ENCODE measurements at regions not wholly inside any gene's neighbourhood (a gene's known extent, or its start where the extent isn't known, plus 50 kb on each side); places are given as distances from the start of the nearest gene placed in this dataset.

- no peak for TF ChIP-seq CTCF (IDR thresholded peaks at IDR 0.05; ENCODE audit: control insufficient read depth, extremely low read depth, insufficient read depth)
Measured at GRCh38 chr16:9264067-9264466, 172.6 kb downstream of the HAPSTR1 start.

DNA sequence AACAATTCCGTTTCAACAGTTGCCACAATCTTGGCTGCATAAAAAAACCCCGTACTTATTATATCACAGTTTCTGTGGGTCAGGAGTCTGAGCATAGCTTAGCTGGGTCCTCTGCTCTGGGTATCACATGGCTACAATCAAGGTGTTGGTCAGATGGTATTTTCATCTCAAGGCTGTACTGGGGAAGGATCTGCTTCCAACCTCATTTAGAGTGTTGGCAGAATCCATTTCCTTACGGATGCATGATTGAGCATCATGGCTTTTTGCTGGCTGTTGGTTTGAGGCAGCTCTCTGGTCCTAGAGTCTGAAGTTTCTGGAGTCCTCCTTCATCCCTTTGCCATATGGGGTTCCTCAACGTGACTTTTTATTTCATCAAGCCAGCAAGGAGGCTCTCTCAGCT, 177.0 kb downstream of the HAPSTR1 start:
- no peak for DNase-seq (ENCODE audit: low read depth)
- TF ChIP-seq CTCF (IDR thresholded peaks at IDR 0.05; ENCODE audit: control insufficient read depth, extremely low read depth, insufficient read depth) = no peak
- no peak overlapping the region for H3K4me3 ChIP-seq (ENCODE audit: low read depth, low read length)

More at GRCh38 chr16:9264067-9264466, 172.6 kb downstream of the HAPSTR1 start:
- H3K4me3 ChIP-seq (ENCODE audit: low read depth, low read length) = no peak overlapping the region
- no peak for DNase-seq (ENCODE audit: low read depth)

GRCh38 chr16:9270424-9270823, 179.0 kb downstream of the HAPSTR1 start:
- no peak for DNase-seq (ENCODE audit: low read depth)
- TF ChIP-seq CTCF (IDR thresholded peaks at IDR 0.05; ENCODE audit: control insufficient read depth, extremely low read depth, insufficient read depth) = no peak

GRCh38 chr16:9270941-9271340, 179.5 kb downstream of the HAPSTR1 start:
- H3K4me3 ChIP-seq (ENCODE audit: low read depth, low read length) = no peak overlapping the region
- no peak for TF ChIP-seq CTCF (IDR thresholded peaks at IDR 0.05; ENCODE audit: control insufficient read depth, extremely low read depth, insufficient read depth)
- DNase-seq (ENCODE audit: low read depth) = no peak

More at GRCh38 chr16:9270424-9270823, 179.0 kb downstream of the HAPSTR1 start:
- H3K4me3 ChIP-seq (ENCODE audit: low read depth, low read length) = no peak overlapping the region

- TF ChIP-seq CTCF (IDR thresholded peaks at IDR 0.05; ENCODE audit: control insufficient read depth, extremely low read depth, insufficient read depth) = no peak
- no peak overlapping the region for H3K4me3 ChIP-seq (ENCODE audit: low read depth, low read length)
- no peak for DNase-seq (ENCODE audit: low read depth)
Measured at GRCh38 chr16:9271841-9272240, 180.4 kb downstream of the HAPSTR1 start.

GRCh38 chr16:9275377-9275776, 183.9 kb downstream of the HAPSTR1 start:
- no peak for DNase-seq (ENCODE audit: low read depth)
- H3K4me3 ChIP-seq (ENCODE audit: low read depth, low read length) = no peak overlapping the region
- TF ChIP-seq CTCF (IDR thresholded peaks at IDR 0.05; ENCODE audit: control insufficient read depth, extremely low read depth, insufficient read depth) = no peak

DNA sequence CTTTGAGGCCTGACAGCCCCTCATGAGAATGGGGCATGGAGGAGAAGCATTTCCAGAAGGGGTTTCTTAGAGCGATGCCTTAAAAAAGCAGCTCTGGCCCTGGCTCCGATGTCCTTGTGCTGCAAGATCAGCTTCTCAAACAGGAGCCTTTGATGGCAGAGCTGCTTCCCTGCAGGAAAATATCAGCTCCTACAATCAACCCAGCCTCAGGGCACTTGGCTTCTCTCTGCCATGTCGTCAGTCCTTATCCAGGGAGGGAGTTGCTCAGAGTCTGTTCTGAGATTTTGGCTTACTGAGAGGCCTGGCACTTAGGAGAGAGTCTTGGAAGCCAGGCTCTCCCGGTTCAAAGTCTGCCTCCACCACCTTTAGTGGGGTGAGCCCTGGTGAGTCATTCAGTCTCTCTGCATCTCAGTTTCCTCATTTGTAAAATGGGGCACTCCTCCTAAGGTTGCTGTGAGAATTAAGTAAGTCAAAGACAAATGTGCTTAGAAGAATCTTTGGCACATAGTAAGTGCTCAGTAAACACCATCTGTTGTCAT, 184.4 kb downstream of the HAPSTR1 start:
- DNase-seq (ENCODE audit: low read depth) = no peak
- no peak for TF ChIP-seq CTCF (IDR thresholded peaks at IDR 0.05; ENCODE audit: control insufficient read depth, extremely low read depth, insufficient read depth)

More for the DNA sequence above, 184.4 kb downstream of the HAPSTR1 start:
- H3K4me3 ChIP-seq (ENCODE audit: low read depth, low read length) = no peak overlapping the region

Measured in LNCaP clone FGC (cell line).